Fibroblast of pulmonary artery (primary cell): ENCODE measurements at regions not wholly inside any gene's neighbourhood (a gene's known extent, or its start where the extent isn't known, plus 50 kb on each side); places are given as distances from the start of the nearest gene placed in this dataset.

Experiments
- DNase-seq: peaks from one replicate; pipeline ENCODE4 v3.0.0-alpha.2; 2010; ENCODE audit warnings: low read depth
- H3K4me3 ChIP-seq: replicated peaks from 2 replicates; pipeline ENCODE4 v1.5.1; 2011; ENCODE audit warnings: low read depth, mild to moderate bottlenecking, control low read depth, low read length, moderate library complexity
- CTCF ChIP-seq: IDR thresholded peaks from 2 replicates; pipeline ENCODE4 v1.5.1; 2011; ENCODE audit warnings: mild to moderate bottlenecking, control low read depth, low read length, inconsistent platforms; ENCODE audit errors: missing control alignments

- no peak for TF ChIP-seq CTCF
- no peak for DNase-seq
- H3K4me3 ChIP-seq: no peak overlapping the region
Observed at GRCh38 chr6:150544793-150545192, 54.9 kb upstream of the PLEKHG1 start.

- H3K4me3 ChIP-seq: no peak overlapping the region
- no peak for DNase-seq
- no peak for TF ChIP-seq CTCF
Observed at GRCh38 chr6:150546457-150546856, 53.2 kb upstream of the PLEKHG1 start.

- no peak overlapping the region for H3K4me3 ChIP-seq
- no peak for DNase-seq
- no peak for TF ChIP-seq CTCF
Observed at GRCh38 chr6:150547502-150548222, 52.0 kb upstream of the PLEKHG1 start.

GRCh38 chr6:150548330-150548729 lies 51.4 kb upstream of the PLEKHG1 start:
- no peak for TF ChIP-seq CTCF
- no peak for DNase-seq
- H3K4me3 ChIP-seq: no peak overlapping the region

- no peak for DNase-seq
- H3K4me3 ChIP-seq: no peak overlapping the region
- TF ChIP-seq CTCF: no peak
Observed at GRCh38 chr6:150549007-150549406, 50.7 kb upstream of the PLEKHG1 start.

- no peak overlapping the region for H3K4me3 ChIP-seq
- TF ChIP-seq CTCF: no peak
- no peak for DNase-seq
Observed at GRCh38 chr6:150549674-150550101, 50.0 kb upstream of the PLEKHG1 start.
